ENCODE measurements at regions not wholly inside any gene's neighbourhood (a gene's known extent, or its start where the extent isn't known, plus 50 kb on each side); places are given as distances from the start of the nearest gene placed in this dataset.

DNA sequence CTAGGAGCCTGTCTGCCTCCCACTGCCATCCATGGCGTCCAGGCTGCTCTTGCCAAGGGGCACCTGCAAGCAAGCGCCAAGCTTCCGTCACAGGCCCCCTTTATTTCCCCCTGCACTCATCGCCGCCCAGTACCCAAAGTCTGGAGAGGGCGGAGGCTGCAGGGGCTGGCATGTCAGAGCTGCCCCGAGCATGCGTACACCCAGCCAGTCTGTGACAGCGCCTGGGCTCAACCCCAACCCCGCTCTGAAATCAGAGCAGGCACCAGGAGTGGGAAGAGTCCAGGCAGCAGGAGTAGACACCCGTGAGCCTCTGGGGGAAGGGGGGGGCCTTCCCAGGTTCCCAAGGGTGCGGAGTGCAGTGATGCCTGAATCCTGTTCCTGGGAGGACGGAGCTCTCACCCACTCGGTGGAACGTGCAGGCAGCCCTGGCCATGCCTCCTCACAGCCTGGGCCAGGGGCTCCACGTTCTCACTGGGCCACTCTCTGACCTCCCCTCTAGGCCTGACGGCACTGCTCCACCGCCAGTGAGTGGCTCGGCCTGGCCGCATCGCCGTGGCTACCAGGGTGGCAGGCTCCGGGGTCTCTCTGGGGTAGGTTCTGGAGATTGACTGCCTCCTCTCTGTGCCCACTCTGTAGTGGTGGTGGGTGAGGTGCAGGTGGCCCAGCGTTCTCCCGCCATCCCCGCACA, 469.0 kb downstream of the CDH9 start:
- no CpG with 5 or more reads among the region's 26 CpGs for WGBS (ENCODE audit: extremely low coverage, insufficient read length, low lambda C conversion rate)
- no peak for DNase-seq

More for the DNA sequence above, 469.0 kb downstream of the CDH9 start:
- no peak overlapping the region for H2BK15ac ChIP-seq (ENCODE audit: low read depth, low read length)
- no peaks in the 10 kb centered on the region for H3K23me2 ChIP-seq (ENCODE audit: insufficient read length, low read depth, low read length, poor library complexity, severe bottlenecking)
- no peaks in the 10 kb centered on the region for H3K27me3 Mint-ChIP-seq (ENCODE audit: low read depth)
- H3K79me2 ChIP-seq (ENCODE audit: insufficient read depth, low read length) = no peaks in the 10 kb centered on the region
- no peak overlapping the region for H2BK120ac ChIP-seq (ENCODE audit: low read depth, low read length, poor library complexity, severe bottlenecking)
- no peak overlapping the region for H3K27ac Mint-ChIP-seq
- H4K91ac ChIP-seq (ENCODE audit: insufficient read length, low read depth, low read length) = no peak overlapping the region
- H3K4me3 Mint-ChIP-seq = no peak overlapping the region
- no peak overlapping the region for H3K9ac ChIP-seq (ENCODE audit: extremely low read depth, insufficient read length, low read length)
- H3K9me3 Mint-ChIP-seq = peaks cover 8 to 15% of the 10 kb centered on the region in 2 experiments; a peak in 4 of 5 replicates
- H3K79me1 ChIP-seq (ENCODE audit: insufficient read depth, low read depth, low read length, poor library complexity, severe bottlenecking) = no peaks in the 10 kb centered on the region
- no peak overlapping the region for H4K8ac ChIP-seq (replicated peaks; ENCODE audit: insufficient read length, low read depth, low read length)
- no peak overlapping the region for H3K18ac ChIP-seq (ENCODE audit: insufficient read length, low read depth, low read length)
- no peak overlapping the region for H2AFZ ChIP-seq (ENCODE audit: low read length)
- TF ChIP-seq, protein P1, sequence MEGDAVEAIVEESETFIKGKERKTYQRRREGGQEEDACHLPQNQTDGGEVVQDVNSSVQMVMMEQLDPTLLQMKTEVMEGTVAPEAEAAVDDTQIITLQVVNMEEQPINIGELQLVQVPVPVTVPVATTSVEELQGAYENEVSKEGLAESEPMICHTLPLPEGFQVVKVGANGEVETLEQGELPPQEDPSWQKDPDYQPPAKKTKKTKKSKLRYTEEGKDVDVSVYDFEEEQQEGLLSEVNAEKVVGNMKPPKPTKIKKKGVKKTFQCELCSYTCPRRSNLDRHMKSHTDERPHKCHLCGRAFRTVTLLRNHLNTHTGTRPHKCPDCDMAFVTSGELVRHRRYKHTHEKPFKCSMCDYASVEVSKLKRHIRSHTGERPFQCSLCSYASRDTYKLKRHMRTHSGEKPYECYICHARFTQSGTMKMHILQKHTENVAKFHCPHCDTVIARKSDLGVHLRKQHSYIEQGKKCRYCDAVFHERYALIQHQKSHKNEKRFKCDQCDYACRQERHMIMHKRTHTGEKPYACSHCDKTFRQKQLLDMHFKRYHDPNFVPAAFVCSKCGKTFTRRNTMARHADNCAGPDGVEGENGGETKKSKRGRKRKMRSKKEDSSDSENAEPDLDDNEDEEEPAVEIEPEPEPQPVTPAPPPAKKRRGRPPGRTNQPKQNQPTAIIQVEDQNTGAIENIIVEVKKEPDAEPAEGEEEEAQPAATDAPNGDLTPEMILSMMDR (conservative IDR thresholded peaks at IDR 0.05) = no peak
- H2BK5ac ChIP-seq (ENCODE audit: insufficient read length, low read length) = no peak overlapping the region
- no peak overlapping the region for H3K27ac ChIP-seq (ENCODE audit: insufficient read length, low read depth, low read length)
- H3K23ac ChIP-seq (ENCODE audit: insufficient read length, low read depth, low read length) = no peak overlapping the region
- H4K20me1 ChIP-seq (ENCODE audit: control insufficient read depth, insufficient read depth, insufficient read length) = no peaks in the 10 kb centered on the region
- no peaks in the 10 kb centered on the region for H3K4me1 Mint-ChIP-seq
- no peak overlapping the region for H2AK5ac ChIP-seq (ENCODE audit: insufficient read length, low read length)
- no peaks in the 10 kb centered on the region for H3K9me3 ChIP-seq (ENCODE audit: control insufficient read depth, low read depth, low read length)
- no peak overlapping the region for H3K14ac ChIP-seq (ENCODE audit: insufficient read depth, low read length)
- H3K4me1 ChIP-seq (ENCODE audit: insufficient read depth, low read length) = no peaks in the 10 kb centered on the region
- H2BK20ac ChIP-seq (ENCODE audit: low read depth, low read length, poor library complexity, severe bottlenecking) = no peak overlapping the region
- H3K4me2 ChIP-seq (ENCODE audit: insufficient read depth, insufficient read length, low read length) = no peak overlapping the region
- H3K4ac ChIP-seq (ENCODE audit: low read depth, low read length) = no peak overlapping the region
- no peak overlapping the region for H3T11ph ChIP-seq (ENCODE audit: low read length)
- H2BK12ac ChIP-seq (ENCODE audit: insufficient read length, low read depth, low read length) = no peak overlapping the region
- H4K5ac ChIP-seq (ENCODE audit: insufficient read length, low read depth, low read length) = no peak overlapping the region
- H3K36me3 Mint-ChIP-seq (ENCODE audit: insufficient read depth in 1 of 3, low read depth in 3 of 3) = no peaks in the 10 kb centered on the region; a peak in 2 of 7 replicates
- no peaks in the 10 kb centered on the region for H3K27me3 ChIP-seq (ENCODE audit: insufficient read depth, low read length)
- no peak overlapping the region for H3K56ac ChIP-seq (ENCODE audit: insufficient read length, low read depth, low read length)
